Putamen (tissue), 1 donor: ENCODE measurements at regions not wholly inside any gene's neighbourhood (a gene's known extent, or its start where the extent isn't known, plus 50 kb on each side); places are given as distances from the start of the nearest gene placed in this dataset.
"Not testable (repeated sequence)": the region's sequence is repeated elsewhere in the genome, so short reads cannot be mapped to it uniquely, and the experiment has no call there.

Experiments
- DNase-seq: peaks from one replicate; pipeline ENCODE4 v3.0.0-alpha.2; 2016; ENCODE audit warnings: low spot score

GRCh38 chr5:176747670-176748072, 62.7 kb upstream of the UNC5A start:
- no peak for DNase-seq

DNA sequence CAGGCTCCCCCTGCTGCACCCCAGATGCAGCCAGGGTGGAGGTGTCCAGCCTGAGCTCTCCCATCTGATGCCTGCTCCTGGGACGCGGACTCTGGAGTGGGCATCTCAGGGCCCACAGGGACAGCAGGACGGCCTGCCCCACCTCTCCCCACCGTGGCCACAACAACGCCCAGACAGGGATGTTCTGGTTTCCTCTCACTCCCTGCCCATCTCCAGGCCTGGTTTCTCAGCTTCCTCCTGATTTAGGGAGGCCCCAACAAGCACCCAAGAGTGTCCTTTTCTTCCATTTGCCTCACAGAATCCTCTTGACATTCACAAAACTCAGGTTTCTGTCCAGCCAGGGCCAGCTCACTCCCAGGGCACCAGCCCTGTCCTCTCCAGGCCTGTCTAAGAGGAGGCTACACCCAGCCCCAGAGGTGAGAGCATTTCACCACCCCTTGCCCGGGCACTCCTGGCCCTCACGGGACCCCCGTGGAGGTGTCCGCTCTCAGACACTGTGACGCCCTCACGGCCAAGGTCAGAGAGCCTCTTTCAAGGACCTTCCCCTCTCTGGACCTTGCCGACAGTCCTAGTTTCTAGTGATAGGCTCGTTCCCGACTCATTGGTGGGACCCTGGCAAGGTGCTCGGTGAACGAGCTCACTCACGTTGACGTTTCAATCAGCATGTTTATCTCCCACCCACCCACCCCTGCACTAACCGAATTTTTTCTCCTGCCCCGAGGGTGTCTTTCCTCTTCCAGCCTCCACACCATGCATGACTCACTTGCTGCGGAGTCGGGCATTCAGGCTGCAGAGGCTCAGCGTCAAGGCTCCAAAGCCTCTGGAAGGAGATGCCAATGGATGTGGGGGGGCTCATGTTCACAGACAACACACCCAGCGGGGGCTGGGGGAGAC, 62.0 kb upstream of the UNC5A start:
- no peak for DNase-seq

GRCh38 chr5:176748967-176749935, 61.1 kb upstream of the UNC5A start:
- DNase-seq: no peak

DNA sequence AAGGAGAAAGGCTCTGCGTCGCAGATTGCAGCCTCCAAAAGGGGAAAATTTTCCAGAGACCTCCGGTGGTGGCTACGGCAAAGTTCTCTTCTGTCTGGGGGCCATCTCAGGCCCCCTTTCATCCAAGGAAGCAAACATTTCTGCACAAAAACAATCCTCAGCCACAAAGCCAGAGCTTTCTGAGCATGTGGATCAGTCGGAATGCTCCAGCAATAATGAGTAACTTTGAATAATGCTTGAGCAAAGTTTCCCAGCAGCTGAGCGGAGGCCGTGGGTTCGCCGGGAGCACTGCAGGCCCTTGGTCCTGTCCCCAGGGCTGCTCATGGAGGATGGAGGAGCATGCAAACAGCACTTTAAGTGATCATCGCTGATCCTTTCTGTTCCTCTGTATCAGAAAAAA, 60.2 kb upstream of the UNC5A start:
- DNase-seq: no peak

GRCh38 chr5:176754376-176754973, 55.9 kb upstream of the UNC5A start:
- no peak for DNase-seq

- DNase-seq: not testable (repeated sequence)
Observed at GRCh38 chr5:176755593-176755992, 54.8 kb upstream of the UNC5A start.

- DNase-seq: not testable (repeated sequence)
Observed at GRCh38 chr5:176757569-176757968, 52.8 kb upstream of the UNC5A start.
